H9 (cell line): ENCODE measurements at regions not wholly inside any gene's neighbourhood (a gene's known extent, or its start where the extent isn't known, plus 50 kb on each side); places are given as distances from the start of the nearest gene placed in this dataset.

Source experiments
- DNase-seq: peaks from one replicate; pipeline ENCODE4 v3.0.0-alpha.2; 2017
- H2AFZ ChIP-seq: one replicate; pipeline ENCODE4 v1.6.1; 2013; ENCODE audit warnings: mild to moderate bottlenecking, low read length, control low read depth, moderate library complexity
- H2AK5ac ChIP-seq: 2 replicates; pipeline ENCODE4 v1.6.1; 2013; ENCODE audit warnings: low read length, control low read depth, mixed read lengths; ENCODE audit not compliant: insufficient read length
- H2BK120ac ChIP-seq: one replicate; pipeline ENCODE4 v1.6.1; 2013; ENCODE audit warnings: low read depth, mild to moderate bottlenecking, low read length, control low read depth, inconsistent platforms; ENCODE audit not compliant: poor library complexity, severe bottlenecking
- H2BK12ac ChIP-seq: 2 replicates; pipeline ENCODE4 v1.6.1; 2013; ENCODE audit warnings: low read length, control low read depth, mixed read lengths, low read depth; ENCODE audit not compliant: insufficient read length
- H2BK15ac ChIP-seq: 2 replicates; pipeline ENCODE4 v1.6.1; 2013; ENCODE audit warnings: low read depth, low read length, control low read depth
- H2BK20ac ChIP-seq: one replicate; pipeline ENCODE4 v1.6.1; 2013; ENCODE audit warnings: low read depth, mild to moderate bottlenecking, low read length, control low read depth, inconsistent platforms; ENCODE audit not compliant: poor library complexity, severe bottlenecking
- H2BK5ac ChIP-seq: 2 replicates; pipeline ENCODE4 v1.6.1; 2013; ENCODE audit warnings: low read length, control low read depth, mixed read lengths; ENCODE audit not compliant: insufficient read length
- H3K14ac ChIP-seq: 2 replicates; pipeline ENCODE4 v1.6.1; 2013; ENCODE audit warnings: low read length, control low read depth; ENCODE audit not compliant: insufficient read depth
- H3K18ac ChIP-seq: 2 replicates; pipeline ENCODE4 v1.6.1; 2013; ENCODE audit warnings: low read depth, mild to moderate bottlenecking, mixed read lengths, low read length, control low read depth; ENCODE audit not compliant: insufficient read length
- H3K23ac ChIP-seq: 2 replicates; pipeline ENCODE4 v1.6.1; 2013; ENCODE audit warnings: low read length, control low read depth, mixed read lengths, low read depth; ENCODE audit not compliant: insufficient read length
- H3K23me2 ChIP-seq: 2 replicates; pipeline ENCODE4 v1.6.1; 2013; ENCODE audit warnings: low read depth, mild to moderate bottlenecking, mixed read lengths, low read length, control low read depth; ENCODE audit not compliant: insufficient read length, poor library complexity, severe bottlenecking
- H3K27ac ChIP-seq: 2 replicates; pipeline ENCODE4 v1.5.1; 2013; ENCODE audit warnings: low read length, control low read depth, mixed read lengths, low read depth; ENCODE audit not compliant: insufficient read length
- H3K27me3 ChIP-seq: 2 replicates; pipeline ENCODE4 v1.6.1; 2013; ENCODE audit warnings: low read length, control low read depth, inconsistent platforms; ENCODE audit not compliant: insufficient read depth
- H3K4ac ChIP-seq: 2 replicates; pipeline ENCODE4 v1.6.1; 2013; ENCODE audit warnings: low read depth, mild to moderate bottlenecking, control low read depth, inconsistent platforms, low read length, moderate library complexity
- H3K4me1 ChIP-seq: 2 replicates; pipeline ENCODE4 v1.6.1; 2013; ENCODE audit warnings: low read length, control low read depth, inconsistent platforms; ENCODE audit not compliant: insufficient read depth
- H3K4me2 ChIP-seq: 2 replicates; pipeline ENCODE4 v1.6.1; 2013; ENCODE audit warnings: low read length, control low read depth, mixed read lengths; ENCODE audit not compliant: insufficient read length, insufficient read depth
- H3K56ac ChIP-seq: 2 replicates; pipeline ENCODE4 v1.6.1; 2013; ENCODE audit warnings: low read depth, mild to moderate bottlenecking, mixed read lengths, low read length, control low read depth; ENCODE audit not compliant: insufficient read length
- H3K79me1 ChIP-seq: 2 replicates; pipeline ENCODE4 v1.6.1; 2013; ENCODE audit warnings: low read depth, mild to moderate bottlenecking, moderate library complexity, low read length, control low read depth, inconsistent platforms; ENCODE audit not compliant: insufficient read depth, poor library complexity, severe bottlenecking
- H3K79me2 ChIP-seq: 2 replicates; pipeline ENCODE4 v1.6.1; 2013; ENCODE audit warnings: low read length, control low read depth, inconsistent platforms; ENCODE audit not compliant: insufficient read depth
- H3K9ac ChIP-seq: 2 replicates; pipeline ENCODE4 v1.6.1; 2013; ENCODE audit warnings: low read length, control low read depth, mixed read lengths; ENCODE audit not compliant: insufficient read length; ENCODE audit errors: extremely low read depth
- H3K9me3 ChIP-seq: one replicate; pipeline ENCODE4 v1.6.1; 2013; ENCODE audit warnings: low read depth, low read length, inconsistent platforms; ENCODE audit not compliant: control insufficient read depth
- H3T11ph ChIP-seq: one replicate; pipeline ENCODE4 v1.6.1; 2013; ENCODE audit warnings: mild to moderate bottlenecking, low read length, control low read depth, inconsistent platforms
- H4K20me1 ChIP-seq: one replicate; pipeline ENCODE4 v1.6.1; 2013; ENCODE audit not compliant: control insufficient read depth, insufficient read length, insufficient read depth
- H4K5ac ChIP-seq: 2 replicates; pipeline ENCODE4 v1.6.1; 2013; ENCODE audit warnings: low read depth, mild to moderate bottlenecking, mixed read lengths, low read length, control low read depth; ENCODE audit not compliant: insufficient read length
- H4K8ac ChIP-seq: replicated peaks from 2 replicates; pipeline ENCODE4 v1.6.1; 2013; ENCODE audit warnings: low read length, control low read depth, mixed read lengths, low read depth; ENCODE audit not compliant: insufficient read length
- H4K91ac ChIP-seq: 2 replicates; pipeline ENCODE4 v1.6.1; 2013; ENCODE audit warnings: low read depth, mild to moderate bottlenecking, moderate library complexity, mixed read lengths, low read length, control low read depth; ENCODE audit not compliant: insufficient read length
- H3K27ac Mint-ChIP-seq, 3 experiments: 2 replicates in 2 of 3; 3 replicates in 1 of 3; pipeline ENCODE4 v1.8.0; 2020 to 2021; ENCODE audit warnings: mixed read lengths in 3 of 3, mild to moderate bottlenecking in 1 of 3, moderate library complexity in 1 of 3
- H3K27me3 Mint-ChIP-seq: 2 replicates; pipeline ENCODE4 v1.8.0; 2021; ENCODE audit warnings: low read depth, mild to moderate bottlenecking, moderate library complexity, mixed read lengths
- H3K36me3 Mint-ChIP-seq, 3 experiments: 2 replicates in 2 of 3; 3 replicates in 1 of 3; pipeline ENCODE4 v1.8.0; 2020 to 2021; ENCODE audit warnings: low read depth in 3 of 3, mixed read lengths in 3 of 3; ENCODE audit not compliant: insufficient read depth in 1 of 3
- H3K4me1 Mint-ChIP-seq, 2 experiments: 2 replicates each; pipeline ENCODE4 v1.8.0; 2020; ENCODE audit warnings: mixed read lengths in 2 of 2
- H3K4me3 Mint-ChIP-seq, 2 experiments: 2 replicates in 1 of 2; 3 replicates in 1 of 2; pipeline ENCODE4 v1.8.0; 2020 to 2021; ENCODE audit warnings: mild to moderate bottlenecking in 2 of 2, mixed read lengths in 2 of 2, moderate library complexity in 1 of 2
- H3K9me3 Mint-ChIP-seq, 2 experiments: 2 replicates in 1 of 2; 3 replicates in 1 of 2; pipeline ENCODE4 v1.8.0; 2020; ENCODE audit warnings: mild to moderate bottlenecking in 2 of 2, mixed read lengths in 2 of 2, moderate library complexity in 1 of 2
- CTCF ChIP-seq: fragments of 200-600 bp; sonication (generic); conservative IDR thresholded peaks from 3 replicates; pipeline ENCODE4 v1.8.0; 2021; ENCODE audit warnings: antibody characterized with exemption, mild to moderate bottlenecking
- WGBS: extraction: QIAGEN DNeasy Blood & Tissue Kit; methylation state at CpG from one replicate; pipeline ENCODE4 v1.1.7; 2013; ENCODE audit warnings: missing lambda C conversion rate, low lambda C conversion rate, mixed read lengths; ENCODE audit not compliant: insufficient read length; ENCODE audit errors: extremely low coverage; 5-methylcytosine and 5-hydroxymethylcytosine counted together

GRCh38 chr14:106776395-106776983 lies 1250.1 kb downstream of the TMEM121 start:
- Histone ChIP-seq H3K23ac (no peak overlapping the region), H3K9me3 (peaks cover 72% of the 10 kb centered on the region), H4K5ac (no peak overlapping the region), H3K9ac (no peak overlapping the region), H2BK15ac (no peak overlapping the region), H3K23me2 (no peaks in the 10 kb centered on the region), H4K20me1 (no peaks in the 10 kb centered on the region), H4K91ac (no peak overlapping the region), H2BK5ac (no peak overlapping the region), H4K8ac (no peak overlapping the region), H3K4ac (no peak overlapping the region), H2BK12ac (no peak overlapping the region), H2BK120ac (no peak overlapping the region), H3K27me3 (no peaks in the 10 kb centered on the region), H3K4me1 (no peaks in the 10 kb centered on the region), H2AFZ (no peak overlapping the region), H3K4me2 (no peak overlapping the region), H2BK20ac (no peak overlapping the region), H3K79me2 (no peaks in the 10 kb centered on the region), H3K18ac (no peak overlapping the region), H3K27ac (no peak overlapping the region), H2AK5ac (no peak overlapping the region), H3T11ph (no peak overlapping the region), H3K14ac (no peak overlapping the region), H3K56ac (no peak overlapping the region), H3K79me1 (no peaks in the 10 kb centered on the region)
- Mint-ChIP-seq H3K4me3 (no peak overlapping the region), H3K27me3 (no peaks in the 10 kb centered on the region; the same call in 1 of the 2 replicates), H3K36me3 (peaks cover 0 to 21% (median 4%) of the 10 kb centered on the region in 3 experiments; a peak in 5 of 7 replicates), H3K27ac (no peak overlapping the region), H3K9me3 (peaks cover 89 to 90% of the 10 kb centered on the region in 2 experiments), H3K4me1 (no peaks in the 10 kb centered on the region)
- DNase-seq: no peak
- WGBS: no CpG with 5 or more reads among the region's 4 CpGs
- no peak for TF ChIP-seq CTCF
